NT2/D1 (cell line): ENCODE measurements at regions not wholly inside any gene's neighbourhood (a gene's known extent, or its start where the extent isn't known, plus 50 kb on each side); places are given as distances from the start of the nearest gene placed in this dataset.

ENCODE experiments used
- YY1 ChIP-seq: IDR thresholded peaks from 2 replicates; pipeline ENCODE4 v1.6.1; 2011; ENCODE audit not compliant: insufficient read length, insufficient read depth
- ZNF274 ChIP-seq: IDR thresholded peaks from 2 replicates; pipeline ENCODE4 v1.6.1; 2011; ENCODE audit warnings: mild to moderate bottlenecking, low read depth, low read length

- TF ChIP-seq ZNF274: no peak
- no peak for TF ChIP-seq YY1
These were observed 227.3 kb downstream of the CXCL12 start for GRCh38 chr10:44157574-44157973.
